ENCODE measurements at regions not wholly inside any gene's neighbourhood (a gene's known extent, or its start where the extent isn't known, plus 50 kb on each side); places are given as distances from the start of the nearest gene placed in this dataset.

DNA sequence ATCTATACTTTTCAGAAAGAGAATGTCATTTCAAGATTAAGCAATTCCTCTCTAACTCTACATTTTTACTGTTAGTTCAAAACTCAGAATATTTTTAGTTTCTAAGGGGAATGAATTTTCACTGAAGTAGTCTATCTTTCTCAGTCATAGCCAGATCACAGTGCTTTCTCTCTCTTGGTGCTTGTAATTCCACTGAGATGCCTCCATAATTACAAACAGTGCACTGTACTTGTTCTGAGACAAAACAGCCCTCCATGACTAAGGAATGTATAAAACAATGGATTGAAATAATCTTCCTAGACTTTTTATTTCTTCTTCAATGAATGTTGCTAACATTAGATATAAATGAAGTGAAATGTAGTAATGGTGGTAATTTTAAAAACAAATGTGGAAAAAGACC is 603.2 kb upstream of the FAM241A start:
- TF ChIP-seq NFIC (IDR thresholded peaks at IDR 0.05) = no peak
- TF ChIP-seq RAD21 (IDR thresholded peaks at IDR 0.05; ENCODE audit: low read depth) = no peak
- TF ChIP-seq, protein P1, sequence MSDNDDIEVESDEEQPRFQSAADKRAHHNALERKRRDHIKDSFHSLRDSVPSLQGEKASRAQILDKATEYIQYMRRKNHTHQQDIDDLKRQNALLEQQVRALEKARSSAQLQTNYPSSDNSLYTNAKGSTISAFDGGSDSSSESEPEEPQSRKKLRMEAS (IDR thresholded peaks at IDR 0.05) = no peak
- no peak for TF ChIP-seq CEBPB (IDR thresholded peaks at IDR 0.05)
- TF ChIP-seq EP300 (IDR thresholded peaks at IDR 0.05; ENCODE audit: borderline replicate concordance) = no peak
- TF ChIP-seq TEAD4 (IDR thresholded peaks at IDR 0.05) = no peak
- no peak for TF ChIP-seq REST (IDR thresholded peaks at IDR 0.05; ENCODE audit: low read depth)
- TF ChIP-seq TAF1 (IDR thresholded peaks at IDR 0.05; ENCODE audit: low read depth) = no peak
- TF ChIP-seq FOXM1 (IDR thresholded peaks at IDR 0.05; ENCODE audit: borderline replicate concordance, low read depth) = no peak

Measured in Ishikawa (cell line).